ENCODE measurements at regions not wholly inside any gene's neighbourhood (a gene's known extent, or its start where the extent isn't known, plus 50 kb on each side); places are given as distances from the start of the nearest gene placed in this dataset.
"Not testable (repeated sequence)": the region's sequence is repeated elsewhere in the genome, so short reads cannot be mapped to it uniquely, and the experiment has no call there.

DNA sequence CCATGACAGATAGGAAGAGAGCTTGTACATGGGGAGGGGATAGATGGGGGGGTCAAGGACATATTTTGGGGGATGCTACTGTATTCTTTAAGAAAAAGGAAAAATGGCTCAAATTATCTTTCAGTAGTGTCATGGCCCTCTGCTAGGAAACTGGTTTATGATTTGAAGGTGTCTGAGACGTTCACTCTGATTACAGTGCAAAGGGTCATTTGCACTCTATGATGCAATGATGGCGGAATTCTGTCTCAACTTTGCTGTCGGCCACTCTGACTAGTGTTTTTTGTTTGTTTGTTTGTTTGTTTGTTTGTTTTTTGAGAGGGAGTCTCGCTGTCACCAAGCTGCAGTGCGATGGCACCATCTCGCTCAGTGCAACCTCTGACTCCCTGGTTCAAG is 180.0 kb downstream of the SOX4 start:
- no peak for DNase-seq

DNA sequence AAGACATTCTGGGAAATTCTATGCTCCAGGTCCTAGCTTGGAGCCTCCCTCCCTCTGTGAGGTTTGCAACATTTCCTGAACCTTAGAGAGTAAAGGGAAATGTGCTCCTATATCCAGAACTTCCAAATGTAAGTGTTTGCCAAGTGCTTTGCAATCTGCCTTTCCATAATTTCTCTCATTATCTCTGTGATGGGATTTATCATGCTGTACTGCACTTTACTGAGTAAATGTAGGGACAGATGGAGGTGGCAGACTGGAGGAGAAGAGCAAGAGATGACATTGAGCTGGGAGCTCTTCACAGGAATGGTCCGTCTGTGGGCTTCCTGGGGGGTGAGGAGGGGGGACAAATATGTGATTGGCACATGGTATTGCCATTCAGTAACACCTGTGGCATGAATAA is 184.3 kb downstream of the SOX4 start:
- DNase-seq: no peak

DNA sequence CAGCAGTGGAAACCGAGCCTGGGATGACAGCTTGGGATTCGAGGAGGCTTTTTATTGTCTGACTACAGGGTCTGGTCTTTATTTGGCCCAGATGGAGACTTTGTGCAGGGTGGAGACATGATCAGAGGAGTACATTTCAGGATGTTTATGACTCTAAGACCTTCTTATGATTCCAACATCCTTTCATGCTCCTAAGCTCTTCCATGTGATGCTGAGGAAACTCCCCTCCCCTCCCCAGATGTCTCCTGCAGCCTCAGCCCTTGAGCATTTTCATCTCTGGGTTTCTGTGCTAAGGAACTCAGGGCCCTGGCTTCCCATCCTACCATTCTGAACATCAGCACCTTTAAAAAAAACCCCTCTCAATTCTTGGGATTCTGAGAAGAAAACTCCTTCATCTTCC is 186.6 kb downstream of the SOX4 start:
- no peak for DNase-seq

DNA sequence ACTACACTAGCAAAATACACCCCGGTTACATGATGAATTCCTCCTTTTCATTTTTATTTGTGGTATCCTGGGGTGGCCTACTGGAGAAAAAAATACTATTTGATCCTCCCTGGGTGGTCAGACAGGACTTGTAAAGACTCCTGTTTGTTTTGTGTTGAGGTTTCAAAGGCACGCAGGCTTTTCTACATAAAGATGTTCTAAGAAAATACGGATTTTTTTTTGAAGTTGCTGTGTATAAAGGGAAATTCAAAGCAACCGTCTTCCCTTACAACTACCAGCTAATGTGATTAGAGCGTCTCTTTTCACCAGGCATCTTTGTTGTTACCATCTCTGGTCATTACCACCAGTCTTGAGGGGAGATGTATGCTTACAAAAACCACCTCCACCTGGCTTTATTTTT is 187.1 kb downstream of the SOX4 start:
- DNase-seq: no peak

DNA sequence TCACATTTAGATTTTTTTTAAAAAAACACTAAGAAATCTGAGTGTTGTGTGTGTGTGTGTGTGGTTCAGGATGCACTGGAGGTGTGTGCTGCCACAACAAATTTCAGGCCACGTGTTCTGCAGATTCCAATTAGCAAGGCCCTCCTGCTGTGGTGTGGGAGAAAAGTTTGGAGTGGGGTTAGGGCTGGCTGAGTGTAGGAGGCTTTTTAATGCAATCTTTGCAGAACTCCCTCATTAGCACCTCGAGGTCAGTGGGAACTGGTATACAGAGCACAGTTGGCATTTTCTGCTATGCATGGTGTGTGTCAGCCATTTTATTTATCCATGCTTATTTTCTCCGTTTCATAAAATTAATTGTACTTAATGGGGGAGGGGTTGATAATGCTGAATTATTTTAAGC is 187.6 kb downstream of the SOX4 start:
- no peak for DNase-seq

DNA sequence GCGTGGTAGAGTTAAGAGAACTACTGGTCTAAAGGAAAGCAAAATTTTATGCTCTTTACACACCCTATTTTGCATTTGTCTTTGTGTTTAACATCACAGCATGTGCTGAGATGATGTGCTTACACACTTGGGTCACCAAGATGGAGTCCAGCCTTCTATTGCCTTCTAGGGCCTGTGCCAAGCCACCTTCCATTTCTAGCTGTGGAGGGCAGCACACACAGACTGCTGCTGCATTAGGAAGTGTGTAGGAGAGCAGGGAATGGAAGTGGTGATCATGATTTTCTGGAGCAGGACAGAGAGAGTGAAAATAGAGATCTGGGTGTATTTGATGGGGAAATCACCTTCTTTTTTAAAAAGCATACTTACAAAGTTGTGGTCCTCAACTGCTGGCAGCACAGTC is 191.6 kb downstream of the SOX4 start:
- no peak for DNase-seq

DNA sequence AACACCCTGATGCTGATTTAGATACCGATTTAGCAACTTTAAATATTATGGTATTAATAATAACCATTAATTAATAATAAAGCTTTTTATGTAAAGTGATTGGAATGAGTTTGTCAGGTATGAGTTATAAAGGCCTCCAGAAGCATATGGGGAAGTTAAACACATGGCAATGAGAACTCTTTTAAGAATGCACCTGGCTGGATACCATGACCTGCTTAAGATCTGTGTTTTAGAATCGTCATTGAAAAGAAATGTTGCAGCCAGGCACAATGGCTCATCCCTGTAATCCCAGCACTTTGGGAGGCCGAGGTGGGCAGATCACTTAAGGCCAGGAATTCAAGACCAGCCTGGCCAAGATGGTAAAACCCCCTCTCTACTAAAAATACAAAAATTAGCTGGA is 197.5 kb downstream of the SOX4 start:
- DNase-seq: no peak

DNA sequence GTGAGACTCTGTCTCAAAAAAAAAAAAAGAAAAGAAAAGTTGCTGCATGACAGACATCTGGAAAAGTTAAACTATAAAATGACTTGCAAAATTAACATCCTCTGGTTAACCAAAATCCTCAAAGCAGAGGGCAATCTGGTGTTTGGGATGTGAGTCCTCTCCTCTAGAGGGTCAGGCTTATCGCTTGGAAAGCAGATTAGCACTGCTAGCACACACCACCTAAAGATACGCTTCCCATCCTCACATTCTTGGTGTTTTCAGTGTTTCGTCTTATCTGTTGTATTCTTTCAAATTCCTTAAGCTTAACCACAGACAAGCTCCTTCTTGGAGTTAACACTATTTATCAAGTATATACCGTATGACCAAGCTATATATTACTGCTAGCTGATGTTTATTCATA is 198.0 kb downstream of the SOX4 start:
- DNase-seq: no peak

DNA sequence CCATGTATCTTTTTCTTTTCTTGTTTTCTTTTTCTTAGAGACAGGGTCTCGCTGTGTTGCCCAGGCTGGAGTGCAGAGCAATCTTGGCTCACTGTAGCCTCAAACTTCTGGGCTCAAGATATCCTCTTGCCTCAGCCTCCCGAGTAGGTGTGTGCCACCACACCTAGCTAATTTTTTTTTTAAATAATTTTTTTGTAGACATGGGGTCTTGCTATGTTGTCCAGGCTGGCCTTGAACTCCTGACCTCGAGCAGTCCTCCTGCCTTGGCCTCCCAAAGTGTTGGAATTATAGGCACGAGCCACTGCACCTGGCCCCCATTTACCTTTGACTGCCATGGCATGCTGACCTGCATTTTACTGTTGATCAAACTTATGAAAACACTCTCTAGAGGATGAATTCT is 198.6 kb downstream of the SOX4 start:
- DNase-seq: no peak

DNA sequence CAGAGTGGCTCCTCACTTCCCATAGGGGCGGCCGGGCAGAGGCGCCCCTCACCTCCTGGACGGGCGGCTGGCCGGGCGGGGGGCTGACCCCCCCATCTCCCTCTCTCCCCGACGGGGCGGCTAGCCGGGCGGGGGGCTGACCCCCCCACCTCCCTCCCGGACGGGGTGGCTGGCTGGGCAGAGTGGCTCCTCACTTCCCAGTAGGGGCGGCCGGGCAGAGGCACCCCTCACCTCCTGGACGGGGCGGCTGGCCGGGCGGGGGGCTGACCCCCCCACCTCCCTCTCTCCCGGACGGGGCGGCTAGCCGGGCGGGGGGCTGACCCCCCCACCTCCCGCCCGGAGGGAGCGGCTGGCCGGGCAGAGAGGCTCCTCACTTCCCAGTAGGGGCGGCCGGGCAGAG is 203.4 kb downstream of the SOX4 start:
- not testable (repeated sequence) for DNase-seq

DNA sequence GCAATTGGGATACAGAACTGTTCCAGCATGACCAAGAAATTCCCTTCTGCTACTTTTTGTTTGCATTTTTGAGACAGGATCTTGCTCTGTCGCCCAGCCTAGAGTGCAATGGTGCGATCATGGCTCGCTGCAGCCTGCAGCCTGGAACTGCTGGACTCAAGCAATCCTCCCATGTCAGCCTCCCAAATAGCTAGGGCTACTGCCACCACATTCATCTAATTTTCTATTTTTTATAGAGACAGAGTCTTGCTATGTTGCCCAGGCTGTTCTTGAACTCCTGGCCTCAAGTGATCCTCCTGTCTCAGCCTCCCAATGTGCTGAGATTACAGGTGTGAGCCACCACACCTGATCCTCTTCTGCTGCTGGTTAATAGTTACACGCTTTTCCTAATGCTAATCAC is 204.9 kb downstream of the SOX4 start:
- no peak for DNase-seq

DNA sequence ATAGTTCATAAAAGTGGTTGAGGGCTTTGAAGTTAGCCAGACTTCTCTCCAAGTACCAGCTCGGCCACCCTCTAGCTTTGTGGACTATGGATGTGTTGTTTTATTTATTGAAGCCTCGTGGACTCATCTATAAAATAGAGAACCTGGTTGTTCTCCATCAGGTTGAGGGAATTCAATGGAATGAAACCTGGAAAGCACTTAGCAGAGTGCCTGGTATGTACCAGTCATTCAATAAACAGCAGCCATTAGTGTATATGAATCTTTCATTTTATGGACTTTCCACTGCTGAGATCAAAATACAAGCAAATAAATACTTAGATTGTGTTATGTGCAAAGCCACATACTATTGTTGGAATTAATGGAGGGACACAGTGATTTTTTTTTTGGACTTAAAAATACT is 206.8 kb downstream of the SOX4 start:
- DNase-seq: no peak

DNA sequence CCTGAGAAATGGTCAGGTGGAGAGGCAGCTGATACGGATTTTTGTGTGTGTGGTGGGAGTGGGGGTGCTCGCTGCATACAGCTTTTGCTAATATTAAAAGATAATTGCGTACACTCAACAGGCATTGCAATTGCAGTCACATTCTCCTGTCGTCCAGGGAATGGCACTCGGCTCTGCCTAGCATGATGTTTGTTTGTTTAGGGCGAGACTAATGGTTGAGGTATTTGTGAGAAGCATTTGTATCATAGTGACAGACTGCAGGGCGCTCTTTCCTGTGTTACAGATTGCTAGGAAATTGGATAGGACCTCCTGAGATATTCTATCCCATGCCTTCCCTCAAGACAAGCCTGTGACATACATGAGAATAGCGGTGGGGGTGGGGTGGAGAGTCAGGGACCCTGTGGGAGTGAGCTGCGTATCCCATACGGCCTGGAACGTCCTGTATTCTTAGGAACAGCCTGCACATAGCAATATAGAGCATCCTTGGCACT is 207.4 kb downstream of the SOX4 start:
- DNase-seq: no peak

DNA sequence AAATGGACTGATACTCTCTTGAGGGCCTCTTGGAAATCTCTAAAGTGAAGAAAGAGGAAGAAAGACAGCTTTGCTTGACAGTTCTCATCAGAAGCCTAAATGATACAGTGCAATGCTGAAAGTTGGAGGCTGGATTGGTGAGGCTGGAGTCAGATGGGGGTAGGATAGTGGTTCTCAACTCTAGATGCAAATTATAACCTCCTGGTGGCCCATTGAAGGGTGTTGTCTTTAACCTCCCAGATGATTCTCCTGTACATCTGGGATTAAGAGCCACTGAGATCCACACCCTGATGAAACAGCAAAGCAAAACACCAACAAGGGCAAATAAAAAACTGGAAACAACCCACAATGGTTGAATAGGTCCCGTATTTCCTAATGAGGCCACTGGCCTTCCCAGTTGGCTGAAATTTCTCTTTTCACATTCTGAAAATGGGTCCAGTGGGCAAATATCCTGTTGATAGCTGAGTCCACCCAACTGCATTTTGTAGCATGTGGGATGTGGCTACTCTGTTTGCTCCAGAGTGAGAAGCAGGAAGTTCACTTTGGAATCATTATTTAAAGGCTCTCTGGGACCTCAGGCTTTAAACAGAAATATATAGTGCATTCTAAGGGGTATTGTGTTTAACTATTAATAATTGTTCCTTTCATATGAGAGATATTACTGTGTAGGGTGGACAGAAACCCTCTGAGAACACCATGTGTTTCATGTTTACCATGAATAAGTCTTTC is 208.1 kb downstream of the SOX4 start:
- no peak for DNase-seq

DNA sequence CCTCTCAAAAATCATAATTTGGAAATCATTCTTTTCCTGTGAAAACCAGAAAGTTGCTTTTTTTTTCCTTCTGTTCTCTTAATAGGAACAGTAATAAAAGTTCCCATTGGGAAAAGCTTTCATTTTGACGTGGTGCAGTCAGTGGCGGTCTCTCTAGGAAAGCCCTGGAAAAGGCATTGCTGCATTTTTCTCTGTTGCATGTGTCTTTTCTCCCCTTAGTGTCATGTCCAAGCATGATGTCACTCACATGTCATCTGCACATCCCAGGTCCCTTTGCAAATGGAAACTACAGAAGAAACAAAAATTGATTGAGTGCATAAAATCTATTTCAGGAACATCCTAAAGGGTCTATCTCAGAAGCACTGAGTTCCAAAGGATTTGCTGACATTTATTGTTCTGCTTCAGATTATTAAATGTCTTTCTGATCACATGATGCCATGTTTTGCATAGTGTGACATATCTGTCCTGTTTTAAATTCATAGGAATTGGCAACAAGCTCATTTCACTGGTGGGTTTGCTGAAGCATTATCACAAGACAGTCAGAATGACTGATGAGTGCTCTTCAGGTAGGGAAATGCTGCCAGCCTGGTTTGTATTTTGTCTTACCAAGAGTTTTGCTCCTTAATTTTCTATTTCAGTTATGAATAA is 208.7 kb downstream of the SOX4 start:
- no peak for DNase-seq

DNA sequence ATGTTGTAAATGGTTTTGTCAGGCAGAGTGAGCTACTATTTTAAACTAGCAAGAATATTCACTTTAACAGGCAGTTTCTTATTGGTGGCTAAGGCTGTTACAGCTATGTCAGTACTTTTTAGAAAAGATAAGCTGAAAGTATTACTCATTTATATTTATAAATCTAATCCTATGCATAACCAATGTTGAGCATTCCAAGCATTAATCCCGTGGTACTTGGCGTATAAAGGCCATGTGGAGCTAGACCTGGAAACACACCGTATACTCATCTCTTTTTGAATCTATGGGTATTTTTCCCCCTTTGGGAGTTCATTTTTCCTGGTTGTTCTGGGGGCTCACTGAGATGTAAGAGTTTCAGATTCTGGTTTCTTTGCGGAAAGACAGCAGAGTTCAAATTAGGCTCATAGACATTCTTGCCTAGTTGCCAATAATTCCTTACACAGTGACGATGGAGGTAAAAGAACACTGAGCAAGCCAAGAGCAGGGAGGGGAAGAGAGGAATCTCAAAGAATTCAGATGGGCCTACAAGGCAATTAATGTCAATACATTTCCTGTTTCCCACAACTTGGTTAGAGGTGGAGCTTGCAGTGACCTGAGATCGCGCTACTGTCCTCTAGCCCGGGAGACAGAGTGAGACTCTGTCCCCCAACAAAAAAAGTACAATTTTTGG is 211.5 kb downstream of the SOX4 start:
- DNase-seq: no peak

DNA sequence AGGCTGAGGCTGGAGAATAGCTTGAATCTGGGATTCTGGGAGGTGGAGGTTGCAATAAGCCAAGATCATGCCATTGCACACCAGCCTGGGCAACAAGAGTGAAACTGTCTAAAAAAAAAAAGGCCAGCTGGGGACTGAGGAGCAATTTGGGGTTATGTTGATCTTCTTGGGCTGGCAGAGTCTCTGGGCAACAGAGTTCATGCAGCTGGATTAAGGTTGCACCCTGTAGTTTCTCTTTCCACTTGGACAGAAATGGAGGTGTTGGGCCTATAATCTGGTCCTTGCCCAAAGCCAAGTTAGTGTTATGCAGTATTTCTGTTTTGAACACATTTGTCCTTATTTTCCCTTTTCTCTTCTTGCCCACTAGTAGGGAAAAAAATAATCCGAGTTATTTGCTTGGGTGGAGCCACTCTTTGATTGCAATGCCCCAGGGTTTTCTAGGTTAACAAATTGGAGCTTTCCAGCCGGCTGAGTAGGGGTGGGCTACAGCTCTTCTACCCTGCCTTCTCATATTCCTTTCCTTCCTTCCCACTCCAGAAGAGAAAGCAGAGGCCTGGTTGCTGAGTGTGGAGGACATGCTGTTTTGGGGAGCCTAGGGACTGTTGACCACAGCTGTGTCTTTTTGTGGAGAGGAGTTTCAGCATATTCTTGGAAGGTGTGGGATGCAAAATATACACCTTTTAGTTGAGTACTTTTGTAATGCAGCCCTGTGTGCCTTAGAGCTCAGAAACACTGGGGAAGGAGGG is 213.9 kb downstream of the SOX4 start:
- no peak for DNase-seq

DNA sequence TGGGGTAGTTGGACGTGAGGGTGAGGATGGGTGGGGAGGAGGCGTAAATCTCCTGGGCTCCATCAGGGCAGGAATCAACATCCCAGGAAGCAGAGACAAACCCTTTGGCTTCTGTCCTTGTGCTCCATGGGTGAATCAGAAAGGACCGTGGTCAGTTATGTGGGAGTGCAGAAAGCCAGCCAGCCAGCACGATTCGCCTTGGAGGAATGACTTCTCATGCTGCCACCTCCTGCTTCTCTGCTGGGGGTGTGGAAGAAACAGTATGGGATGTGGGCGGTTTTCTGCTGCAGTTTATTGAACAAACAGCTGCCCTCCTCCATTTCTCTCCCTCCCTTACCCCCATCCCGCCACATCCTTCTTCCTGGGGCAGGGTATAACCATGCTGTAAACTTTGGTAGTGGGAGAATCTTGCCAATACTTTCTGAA is 214.5 kb downstream of the SOX4 start:
- DNase-seq: no peak

DNA sequence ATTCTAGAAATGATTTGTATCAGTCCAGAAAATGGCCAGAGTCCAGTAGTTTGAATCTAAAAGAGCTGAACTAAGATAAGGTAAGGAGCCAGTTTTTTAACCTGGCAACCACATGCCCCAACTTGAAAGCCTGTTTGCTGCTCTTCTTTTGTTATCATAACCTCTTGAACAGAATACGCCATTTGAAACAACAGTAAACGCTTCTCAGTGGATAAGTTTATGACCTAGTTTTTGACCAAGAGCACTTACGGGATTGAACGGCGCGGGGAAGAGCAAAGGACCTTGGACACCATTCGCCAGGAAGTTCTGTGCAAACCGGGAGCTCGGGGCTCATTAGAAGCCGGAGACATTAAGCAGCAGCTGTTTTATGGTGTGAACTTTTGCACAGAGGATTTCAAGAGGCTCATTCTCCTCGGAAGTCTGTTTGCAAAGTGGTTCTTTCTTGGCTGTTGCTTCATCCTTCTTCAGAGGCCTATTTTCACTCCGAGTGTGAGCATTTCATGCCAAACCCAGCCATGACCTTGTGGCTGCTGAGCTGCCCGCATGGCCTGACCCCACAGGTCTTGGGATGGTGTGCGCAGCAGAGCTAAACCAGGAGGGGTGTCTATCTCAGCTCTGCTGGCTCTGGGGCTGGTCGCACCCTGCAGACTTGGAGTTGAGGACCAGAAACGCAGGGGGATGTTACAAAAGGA is 215.1 kb downstream of the SOX4 start:
- DNase-seq: no peak

DNA sequence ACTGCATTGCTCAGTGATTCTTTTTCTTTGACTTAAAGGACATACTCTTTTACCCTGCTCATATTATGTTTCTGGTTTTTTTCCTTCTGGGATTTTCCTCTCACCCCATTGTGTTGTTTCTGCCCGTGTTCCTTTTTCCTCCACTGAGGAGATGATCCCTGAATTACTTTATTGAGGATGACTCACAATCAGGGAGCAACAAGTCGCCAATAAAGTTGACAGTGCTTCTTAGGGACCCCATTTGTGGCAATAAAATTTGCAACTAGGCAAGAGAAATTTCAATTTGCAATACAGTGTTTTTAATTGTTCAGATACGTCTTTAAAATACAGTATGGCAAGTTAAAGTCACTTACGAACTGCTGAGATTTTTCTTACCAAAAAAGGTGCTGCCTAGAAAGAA is 217.9 kb downstream of the SOX4 start:
- no peak for DNase-seq

DNA sequence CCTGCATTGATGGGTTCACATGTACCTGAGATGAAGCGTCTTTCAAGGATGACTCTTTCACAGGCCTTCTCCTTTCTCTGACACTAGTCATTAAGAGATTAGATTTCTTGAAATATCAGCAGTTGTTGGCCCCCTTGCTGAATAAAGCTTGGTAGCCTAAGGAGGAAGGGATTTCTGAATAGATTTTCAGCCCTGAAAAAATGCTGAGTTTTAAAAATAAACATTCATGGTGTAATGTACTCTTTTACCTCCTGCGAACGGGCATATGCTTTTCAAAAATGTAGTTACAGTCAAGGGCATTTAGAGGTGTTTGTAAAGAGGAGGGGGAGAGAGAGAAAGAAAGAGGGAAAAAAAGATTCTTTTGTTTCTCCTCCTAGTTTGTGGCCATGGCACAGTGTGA is 222.7 kb downstream of the SOX4 start:
- DNase-seq: no peak

DNA sequence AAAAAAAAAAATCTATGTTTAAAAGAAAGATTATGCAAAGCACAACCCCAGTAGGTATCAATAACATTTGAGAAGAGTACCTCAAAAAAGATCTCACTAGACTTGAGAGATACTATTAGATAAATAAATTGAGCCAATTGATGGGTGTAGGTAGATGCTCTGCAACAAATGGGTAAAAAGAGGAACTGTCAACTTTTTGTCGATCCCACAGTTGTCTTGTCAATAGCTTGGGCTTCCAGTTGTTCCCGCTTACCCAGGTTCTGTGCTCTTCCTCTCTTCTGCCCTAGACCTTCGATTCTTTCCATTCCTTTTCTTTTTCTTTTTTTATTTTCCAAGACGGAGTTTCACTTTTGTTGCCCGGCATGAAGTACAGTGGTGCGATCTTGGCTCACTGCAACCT is 226.9 kb downstream of the SOX4 start:
- DNase-seq: no peak

DNA sequence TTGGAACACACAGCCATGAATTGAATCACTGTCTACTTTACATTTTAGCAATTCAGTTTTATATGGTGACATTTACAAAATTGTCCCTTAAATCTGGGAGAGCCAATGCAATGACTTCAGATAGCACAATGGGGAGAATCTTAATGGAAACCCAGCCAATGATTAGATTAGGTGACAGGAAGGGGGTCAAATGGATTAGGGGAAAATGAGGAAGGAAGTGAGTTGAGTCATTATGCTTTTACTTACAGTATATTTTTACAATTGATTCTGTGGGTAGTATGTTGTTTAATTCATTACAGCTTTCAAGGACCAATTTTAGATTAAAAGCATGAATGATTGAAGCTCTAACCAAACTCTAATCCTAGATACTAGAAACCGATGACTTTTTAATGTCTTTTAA is 229.8 kb downstream of the SOX4 start:
- no peak for DNase-seq
